SKM-1 treated with dmso at 0.1 percent for 144 hours (cell line): ENCODE measurements at regions not wholly inside any gene's neighbourhood (a gene's known extent, or its start where the extent isn't known, plus 50 kb on each side); places are given as distances from the start of the nearest gene placed in this dataset.
"Not testable (repeated sequence)": the region's sequence is repeated elsewhere in the genome, so short reads cannot be mapped to it uniquely, and the experiment has no call there.

Experiments
- DNase-seq: peaks from one replicate; lab custom pipeline; 2025; ENCODE audit not compliant: unreplicated experiment; lab: John Stamatoyannopoulos, UW

DNA sequence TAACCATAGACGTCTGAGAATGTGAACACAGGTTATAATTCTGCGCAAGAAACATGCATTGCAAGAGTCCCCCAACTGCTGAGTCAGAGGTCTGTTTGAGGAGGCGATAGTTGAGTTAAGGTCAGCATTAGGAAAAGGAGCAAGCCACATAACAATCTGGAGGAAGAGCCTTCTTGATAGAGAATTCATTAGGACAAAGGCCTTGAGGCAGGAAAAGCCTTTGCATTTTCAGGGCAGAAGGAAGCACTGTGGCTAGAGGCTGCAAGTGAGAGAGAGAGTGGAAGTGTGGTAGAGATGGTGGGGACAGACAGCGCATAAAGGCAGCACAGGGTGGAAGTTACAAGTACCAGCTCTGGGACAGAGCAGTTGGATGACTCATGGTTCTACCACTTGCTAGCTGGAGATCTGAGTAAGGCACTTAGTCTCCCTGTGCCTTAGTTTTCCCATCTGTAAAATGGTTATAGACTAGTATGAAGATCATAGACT, 125.8 kb upstream of the LNX1 start:
- DNase-seq = no peak

DNA sequence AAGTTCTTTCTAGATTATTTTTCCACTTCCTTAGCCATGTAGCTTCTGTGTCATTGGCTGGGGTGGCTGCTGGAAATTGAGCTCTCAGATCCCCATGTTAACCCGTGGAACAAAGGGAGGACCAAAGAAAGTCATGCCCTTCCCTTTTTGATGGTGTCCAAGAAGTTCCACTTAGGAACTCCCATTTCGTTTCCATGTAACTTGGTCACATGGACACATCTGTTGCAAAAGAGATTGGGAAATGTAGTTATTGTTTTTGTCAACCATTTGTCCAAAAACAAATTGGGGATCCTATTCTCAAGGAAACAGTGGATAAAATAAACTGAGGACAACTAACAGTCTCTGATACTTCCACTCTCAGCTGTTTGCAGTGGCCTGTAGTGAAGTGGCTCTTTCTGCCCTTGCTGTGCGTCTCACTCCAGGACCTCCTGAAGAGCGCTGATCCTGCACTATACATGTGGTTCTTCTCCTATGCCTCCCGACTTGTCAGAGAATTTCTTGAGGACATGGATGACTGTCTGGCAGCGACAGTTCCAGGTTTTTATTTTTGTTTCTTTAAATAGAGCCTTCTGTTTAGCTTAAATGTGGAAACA, 125.3 kb upstream of the LNX1 start:
- DNase-seq = no peak

DNA sequence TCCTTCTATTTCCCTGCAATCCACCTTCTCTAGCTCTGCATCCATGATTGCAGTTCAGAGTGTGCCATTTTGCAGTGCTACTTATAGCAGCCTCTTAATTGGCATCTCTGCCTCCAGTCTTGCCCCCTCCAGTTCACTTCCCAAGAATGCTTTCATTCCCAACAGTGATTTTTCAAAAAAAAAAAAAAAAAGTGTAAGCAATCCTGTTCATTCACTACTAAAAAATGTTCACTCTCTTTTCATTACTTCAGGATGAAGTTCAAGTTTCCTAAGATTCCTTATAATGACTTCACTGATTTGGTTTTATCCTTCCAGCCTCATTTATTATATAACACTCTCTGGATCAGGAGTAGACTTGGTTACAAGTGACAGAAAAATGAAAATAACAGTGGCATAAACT, 124.7 kb upstream of the LNX1 start:
- no peak for DNase-seq

DNA sequence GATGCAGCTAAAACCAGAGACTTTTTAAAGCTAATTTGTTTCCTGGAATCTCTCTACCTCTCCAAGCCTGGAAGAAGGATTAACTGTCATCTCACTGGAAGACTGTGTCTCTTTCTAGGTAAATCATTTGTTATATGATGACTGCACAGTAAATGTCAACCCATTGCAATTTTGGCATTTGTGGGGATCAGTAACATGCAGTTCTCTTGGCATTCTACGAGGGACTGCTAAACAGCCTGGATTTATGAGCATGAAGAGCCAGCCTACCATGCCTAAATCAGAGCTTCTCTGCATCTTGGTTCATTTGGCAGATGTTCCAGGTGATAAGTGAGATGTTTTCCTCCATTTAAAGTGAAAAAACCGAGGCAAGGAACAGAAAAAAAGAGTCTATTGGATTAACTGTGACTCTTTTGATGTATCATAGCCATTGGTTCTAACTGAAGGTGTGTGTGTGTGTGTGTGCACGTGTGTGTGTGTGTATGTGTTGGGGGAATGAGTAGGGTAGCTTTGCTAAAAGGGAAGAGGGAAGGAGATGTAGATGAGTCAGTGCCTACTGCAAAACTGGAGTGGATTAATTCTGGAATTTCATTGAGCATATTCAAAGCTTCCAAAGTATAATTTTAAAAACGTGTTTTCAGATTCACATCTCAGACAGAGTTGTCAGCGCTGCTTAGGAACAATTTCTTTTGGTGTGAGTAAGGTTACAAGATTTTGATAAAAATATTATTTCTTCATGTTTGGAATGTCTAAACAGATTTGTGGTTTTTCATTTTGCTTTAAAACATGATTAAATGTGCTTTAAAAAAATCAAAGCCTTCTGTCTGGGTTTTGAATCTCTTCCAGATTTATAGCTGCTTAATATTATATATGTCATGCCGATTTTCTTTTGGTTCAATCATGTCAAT, 123.2 kb upstream of the LNX1 start:
- no peak for DNase-seq

DNA sequence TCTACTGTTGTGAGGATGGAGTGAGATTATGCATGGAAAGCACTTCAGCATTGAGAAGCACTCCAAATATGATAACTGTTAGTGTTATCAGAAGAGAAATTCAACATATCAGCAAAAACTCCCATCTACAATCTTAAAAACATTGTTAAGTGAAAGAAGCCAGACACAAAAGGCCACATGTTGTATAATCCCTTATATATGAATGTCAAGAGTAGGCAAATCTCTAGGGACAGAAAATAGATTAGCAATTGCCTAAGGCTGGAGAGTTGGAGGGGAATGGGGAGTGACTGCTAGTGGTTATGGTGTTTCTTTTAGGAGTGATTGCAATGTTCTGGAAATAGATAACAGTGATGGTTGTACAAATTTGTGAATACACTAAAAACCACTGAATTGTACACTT, 122.5 kb upstream of the LNX1 start:
- DNase-seq = no peak

DNA sequence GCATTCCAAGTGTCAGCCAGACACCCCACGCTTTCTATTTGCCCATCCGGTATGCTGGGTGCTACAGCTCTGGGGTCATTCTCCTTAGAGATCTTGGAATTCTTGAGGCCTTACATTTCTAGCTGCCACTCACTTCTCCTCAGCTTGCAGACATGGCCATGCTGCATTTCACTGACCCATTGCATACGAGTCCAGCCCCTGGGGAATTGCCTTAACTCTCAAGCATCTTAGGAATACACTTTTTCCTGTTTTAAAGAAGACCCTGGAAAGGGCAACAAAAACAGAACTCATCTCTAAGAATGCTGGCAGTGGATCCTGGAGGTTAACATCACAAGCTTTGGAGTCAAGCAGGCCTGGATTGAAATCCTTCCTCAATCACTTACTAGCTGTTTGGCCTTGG, 122.0 kb upstream of the LNX1 start:
- no peak for DNase-seq

DNA sequence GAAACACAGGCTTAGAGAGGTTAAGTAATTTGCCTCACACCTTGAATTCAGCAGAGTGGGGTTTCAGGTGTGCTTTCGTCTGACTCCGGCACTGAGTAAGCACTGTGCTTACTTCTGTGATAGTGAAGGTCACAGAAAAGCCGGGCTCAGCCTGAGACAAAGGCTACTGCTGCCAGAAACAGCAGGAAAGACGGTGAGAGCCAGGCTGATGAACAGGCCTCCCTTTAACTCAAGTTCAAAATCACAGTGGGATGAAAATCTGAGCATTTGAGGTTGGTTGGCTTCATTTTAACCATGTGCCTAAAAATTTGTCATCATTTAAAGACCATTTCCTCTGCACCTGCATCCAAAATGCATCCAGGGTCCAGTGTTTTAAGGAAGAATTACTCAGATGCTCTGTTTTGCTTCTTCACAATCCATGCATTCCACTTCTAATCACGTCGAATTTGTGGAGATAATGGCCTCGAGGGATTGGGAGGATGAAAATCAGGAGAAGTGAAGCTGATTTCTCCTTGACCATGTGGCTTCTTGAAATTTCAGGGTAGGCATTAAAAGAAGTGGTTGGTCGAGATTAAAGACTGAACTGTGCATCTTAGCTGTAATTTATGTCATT, 121.2 kb upstream of the LNX1 start:
- no peak for DNase-seq

DNA sequence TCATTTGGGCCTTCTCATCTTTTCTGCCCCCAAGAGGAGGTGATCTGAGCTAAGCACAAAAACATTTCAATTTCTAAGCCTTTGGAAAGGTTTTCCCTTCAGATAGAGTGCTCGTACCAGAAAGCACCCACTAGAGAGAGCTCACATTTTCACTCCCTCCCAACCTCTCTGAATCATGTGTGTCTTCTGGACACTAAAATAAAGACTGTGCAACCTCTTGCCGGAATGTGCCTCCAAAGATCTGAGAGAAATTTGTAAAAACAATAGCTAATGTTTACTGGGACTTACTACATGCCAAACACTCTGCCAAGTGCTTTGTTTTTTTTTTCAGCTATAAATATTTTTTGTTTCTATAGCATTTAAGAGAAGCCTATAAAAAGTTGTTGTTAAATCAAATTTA, 120.6 kb upstream of the LNX1 start:
- DNase-seq = no peak

DNA sequence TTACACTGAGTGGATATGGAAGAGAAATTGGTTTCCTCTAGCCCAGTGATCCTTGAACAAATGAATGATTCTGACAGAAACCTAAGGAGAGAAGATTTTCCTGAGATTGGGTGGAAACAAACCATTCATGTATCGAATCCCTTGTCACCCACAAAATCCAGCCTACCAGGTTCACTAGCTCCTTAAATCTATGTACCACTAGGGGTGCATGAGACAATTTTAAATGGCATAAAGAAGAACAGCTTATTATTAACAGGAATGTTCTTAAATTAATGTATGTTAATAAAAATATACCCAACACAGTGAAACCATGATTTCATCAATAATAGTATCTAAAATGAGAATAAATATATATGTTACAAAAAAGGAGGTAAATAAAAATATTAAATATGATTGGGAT, 118.4 kb upstream of the LNX1 start:
- DNase-seq = no peak

DNA sequence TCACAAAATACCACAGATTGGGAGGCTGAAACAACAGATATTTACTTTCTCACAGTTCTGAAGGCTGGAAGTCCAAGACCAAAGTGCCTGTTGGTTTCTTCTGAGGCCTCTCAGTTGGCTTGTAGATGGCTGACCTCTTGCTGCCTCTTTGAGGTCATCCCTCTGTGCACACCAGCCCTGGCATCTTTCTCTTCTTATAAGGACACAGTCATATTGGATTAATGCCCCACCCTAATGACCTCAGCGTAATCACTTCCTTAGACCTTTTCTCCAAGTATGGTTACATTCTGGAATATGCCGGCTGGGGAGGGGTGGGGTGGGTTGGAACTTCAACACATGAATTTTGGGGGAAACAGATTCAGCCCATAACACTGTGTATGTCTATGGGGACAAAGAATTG, 116.2 kb upstream of the LNX1 start:
- DNase-seq = no peak

DNA sequence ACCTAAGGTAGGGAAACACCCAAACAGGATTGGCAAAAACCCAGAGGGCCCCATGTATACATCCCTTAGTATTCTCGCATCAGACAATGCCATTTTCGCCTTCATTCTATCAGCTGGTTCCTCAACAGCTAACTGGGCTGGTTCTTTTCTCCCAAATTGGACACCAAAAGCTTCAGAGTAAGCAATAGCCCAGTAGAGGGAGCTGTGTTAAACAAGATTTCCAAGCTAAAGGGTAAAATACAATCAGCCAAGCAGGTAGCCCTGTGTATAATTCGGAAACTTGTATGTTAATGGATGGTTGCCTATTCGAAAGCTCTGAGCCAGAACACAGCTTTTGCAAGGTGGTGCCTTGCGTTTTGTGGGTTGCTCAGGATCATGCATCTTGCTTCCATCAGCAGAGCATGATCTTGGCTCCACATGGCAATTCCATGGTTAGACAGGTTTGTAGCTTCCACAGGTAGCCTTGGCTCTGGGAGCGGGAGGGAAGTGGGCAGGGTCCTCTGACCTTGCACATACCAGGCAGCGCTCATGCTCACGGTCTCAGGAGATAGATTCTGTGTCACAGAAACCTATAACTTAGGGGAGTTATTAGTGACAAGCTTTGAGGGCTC, 115.2 kb upstream of the LNX1 start:
- peak; percentile 3 for DNase-seq

DNA sequence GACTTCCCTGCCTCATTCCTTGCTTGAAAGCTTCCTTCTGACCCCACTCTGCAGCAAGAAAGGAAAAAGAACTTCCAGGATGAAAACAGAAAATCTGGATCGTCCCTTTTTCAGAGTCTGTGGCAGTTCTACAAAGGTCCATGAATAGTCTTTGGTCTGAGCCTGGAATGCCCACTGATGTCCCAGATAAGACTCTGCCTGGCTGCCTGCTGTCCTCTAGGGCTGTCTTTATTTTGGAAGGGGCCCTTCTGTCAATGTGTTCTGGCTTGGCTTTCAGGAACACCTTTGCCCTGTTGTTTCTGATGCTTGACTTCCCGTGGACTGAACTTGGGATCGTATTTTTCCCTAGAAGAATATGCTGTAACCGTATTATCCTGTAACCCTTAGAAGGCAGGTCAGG, 114.7 kb upstream of the LNX1 start:
- DNase-seq = no peak

DNA sequence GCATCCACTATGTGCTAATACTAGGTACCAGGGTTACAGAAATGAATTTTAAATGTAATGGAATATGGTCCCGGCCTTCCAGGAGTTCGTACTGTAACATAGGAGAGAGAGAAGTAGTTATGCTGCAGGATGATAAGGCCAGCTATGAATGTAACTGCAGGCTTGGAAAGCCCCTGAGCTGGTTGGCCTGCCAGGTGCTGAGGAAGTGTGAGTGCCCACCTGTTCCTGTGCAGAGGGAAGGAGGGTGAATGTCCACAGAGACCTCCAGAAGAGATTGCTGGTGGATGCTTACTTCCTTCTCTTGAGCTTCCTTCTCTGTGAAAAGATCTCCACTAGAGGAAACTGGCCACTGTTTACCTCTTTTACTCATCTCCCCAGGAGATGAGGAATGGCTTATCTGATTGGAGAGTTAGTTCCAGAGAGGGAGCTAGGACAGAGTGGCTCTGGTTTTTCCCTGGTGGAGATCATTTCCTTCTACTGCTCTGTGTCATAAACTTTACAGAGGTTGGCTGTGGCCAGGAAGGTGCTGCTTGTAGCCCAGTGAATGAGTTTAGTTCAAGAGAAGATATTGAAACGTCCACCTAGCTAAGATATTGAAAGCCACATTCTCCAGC, 114.0 kb upstream of the LNX1 start:
- DNase-seq = no peak

DNA sequence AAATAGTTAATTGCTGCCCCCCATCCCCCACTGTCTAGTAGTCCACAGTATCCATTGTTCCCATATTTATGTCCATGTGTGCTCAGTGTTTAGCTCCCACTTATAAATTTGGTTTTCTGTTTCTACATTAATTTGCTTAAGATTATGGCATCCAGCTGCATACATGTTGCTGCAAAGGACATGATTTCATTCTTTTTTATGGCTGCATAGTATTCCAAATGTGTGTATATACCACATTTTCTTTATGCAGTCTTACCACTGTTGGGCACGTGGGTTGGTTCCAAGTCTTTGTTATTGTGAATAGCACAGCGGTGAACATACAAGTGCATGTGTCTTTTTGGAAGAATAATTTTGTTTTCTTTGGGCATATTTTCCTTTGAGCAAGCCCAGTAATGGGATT, 113.0 kb upstream of the LNX1 start:
- no peak for DNase-seq

DNA sequence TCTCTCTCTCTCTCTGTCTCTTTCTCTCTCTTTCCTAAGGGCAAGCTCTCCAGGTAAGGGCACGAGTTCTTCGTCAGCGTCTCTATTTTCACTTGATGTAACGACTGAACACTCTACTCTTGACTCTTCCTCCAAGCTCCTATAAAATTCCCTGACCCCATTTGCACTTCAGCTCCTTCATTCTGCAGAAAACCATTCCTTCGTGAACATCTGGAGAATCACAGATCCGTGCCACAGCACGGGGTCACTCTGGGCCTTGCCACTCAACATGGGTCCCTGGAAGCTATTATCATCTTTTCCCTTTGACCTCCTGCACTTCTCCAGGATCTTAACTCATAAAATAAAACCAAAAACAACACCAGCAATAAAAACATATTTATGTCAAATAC, 112.0 kb upstream of the LNX1 start:
- DNase-seq = no peak

DNA sequence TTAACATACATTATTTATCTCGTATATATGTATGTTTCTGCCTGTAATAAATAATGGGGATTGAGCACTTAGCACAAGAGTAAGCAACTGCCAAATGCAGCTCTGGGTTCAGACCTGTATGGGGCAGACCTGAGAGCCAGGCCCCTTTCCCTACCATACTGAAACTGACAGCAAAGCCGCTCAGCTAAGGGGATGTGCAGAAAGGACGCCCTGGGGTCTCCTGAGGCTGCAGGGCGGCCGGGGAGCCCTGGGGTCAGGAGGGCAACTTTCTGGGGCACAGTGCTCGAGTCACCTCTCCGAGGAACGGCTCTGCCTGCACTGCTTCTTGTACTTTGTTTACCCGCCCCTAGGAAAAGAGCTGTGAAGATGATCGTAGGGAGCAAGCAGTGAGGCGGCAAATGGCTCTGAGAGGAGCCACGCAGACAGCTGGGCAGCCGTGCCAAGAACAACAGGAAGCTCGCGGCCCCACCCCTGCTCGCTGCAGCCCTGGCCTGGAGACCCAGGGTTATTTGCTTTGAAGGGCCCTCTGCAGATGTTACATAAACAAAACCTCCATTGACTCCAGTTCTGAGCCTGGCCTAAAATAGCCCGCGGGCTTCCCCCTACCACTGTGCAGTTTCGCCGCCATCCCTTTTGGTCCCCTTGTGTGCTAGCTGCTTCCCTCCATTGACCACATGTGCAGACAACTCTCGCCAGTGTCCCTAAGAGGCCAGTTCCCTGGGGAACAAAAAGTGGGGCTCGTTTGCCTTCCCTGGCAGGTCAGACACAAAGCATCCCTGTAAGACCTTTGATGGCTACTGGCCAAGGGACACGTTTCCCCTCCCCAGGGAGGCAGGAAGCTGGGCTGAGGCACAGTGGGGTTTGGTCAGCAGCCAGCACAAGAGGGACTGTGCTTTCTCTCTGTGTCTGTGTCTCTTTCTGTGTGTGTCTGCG, 111.3 kb upstream of the LNX1 start:
- peak; percentile 9 for DNase-seq

DNA sequence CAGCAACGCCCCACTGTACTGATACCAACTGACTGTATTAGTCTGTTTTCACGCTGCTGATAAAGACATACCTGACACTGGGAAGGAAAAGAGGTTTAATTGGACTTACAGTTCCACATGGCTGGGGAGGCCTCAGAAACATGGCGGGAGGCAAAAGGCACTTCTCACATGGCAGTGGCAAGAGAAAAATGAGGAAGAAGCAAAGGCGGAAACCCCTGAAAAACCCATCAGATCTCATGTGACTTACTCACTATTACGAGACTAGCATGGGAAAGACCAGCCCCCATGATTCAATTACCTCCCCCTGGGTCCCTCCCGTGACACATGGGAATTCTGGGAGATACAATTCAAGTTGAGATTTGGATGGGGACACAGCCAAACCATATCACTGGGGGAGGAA, 110.0 kb upstream of the LNX1 start:
- not testable (repeated sequence) for DNase-seq

DNA sequence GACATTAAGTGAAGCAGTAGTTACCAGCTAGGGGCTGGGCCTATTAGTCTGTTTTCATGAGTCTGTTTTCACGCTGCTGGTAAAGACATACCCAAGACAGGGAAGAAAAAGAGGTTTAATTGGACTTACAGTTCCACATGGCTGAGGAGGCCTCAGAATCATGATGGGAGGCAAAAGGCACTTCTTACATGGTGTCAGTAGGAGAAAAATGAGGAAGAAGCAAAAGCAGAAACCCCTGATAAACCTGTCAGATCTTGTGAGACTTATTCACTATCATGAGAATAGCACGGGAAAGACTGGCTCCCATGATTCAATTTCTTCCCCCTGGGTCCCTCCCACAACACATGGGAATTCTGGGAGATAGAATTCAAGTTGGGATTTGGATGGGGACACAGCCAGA, 108.0 kb upstream of the LNX1 start:
- not testable (repeated sequence) for DNase-seq

DNA sequence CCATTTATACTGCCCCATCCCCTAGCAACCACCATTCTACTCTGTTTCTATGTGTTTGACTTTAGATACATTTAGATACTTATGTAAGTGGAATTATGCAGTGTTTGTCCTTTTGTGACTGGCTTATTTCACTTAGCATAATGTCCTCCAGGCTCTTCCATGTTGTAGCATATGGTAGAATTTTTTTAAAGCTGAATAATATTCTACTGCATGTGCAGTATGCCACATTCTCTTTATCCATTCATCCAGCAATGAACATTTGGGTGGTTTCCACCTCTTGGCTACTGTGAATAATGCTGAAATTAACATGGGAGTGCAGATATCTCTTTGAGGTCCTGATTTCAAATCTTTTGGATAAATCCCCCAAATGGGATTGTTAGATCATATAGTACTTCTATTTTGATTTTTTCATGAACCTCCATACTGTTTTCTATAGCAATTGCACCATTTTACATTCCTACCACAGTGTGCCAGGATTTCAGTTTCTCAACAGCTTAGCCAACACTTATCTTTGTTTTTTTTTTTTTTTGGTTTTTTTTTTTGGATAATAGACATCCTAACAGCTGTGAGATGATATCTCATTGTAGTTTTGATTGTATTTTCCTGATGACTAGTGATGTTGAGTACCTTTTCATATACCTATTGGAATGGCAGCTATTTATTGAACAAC, 105.9 kb upstream of the LNX1 start:
- DNase-seq = no peak
